H9 (cell line): ENCODE measurements at regions not wholly inside any gene's neighbourhood (a gene's known extent, or its start where the extent isn't known, plus 50 kb on each side); places are given as distances from the start of the nearest gene placed in this dataset.

Experiments
- DNase-seq: peaks from one replicate; pipeline ENCODE4 v3.0.0-alpha.2; 2017
- H2AFZ ChIP-seq: one replicate; pipeline ENCODE4 v1.6.1; 2013; ENCODE audit warnings: mild to moderate bottlenecking, low read length, control low read depth, moderate library complexity
- H2AK5ac ChIP-seq: 2 replicates; pipeline ENCODE4 v1.6.1; 2013; ENCODE audit warnings: low read length, control low read depth, mixed read lengths; ENCODE audit not compliant: insufficient read length
- H2BK120ac ChIP-seq: one replicate; pipeline ENCODE4 v1.6.1; 2013; ENCODE audit warnings: low read depth, mild to moderate bottlenecking, low read length, control low read depth, inconsistent platforms; ENCODE audit not compliant: poor library complexity, severe bottlenecking
- H2BK12ac ChIP-seq: 2 replicates; pipeline ENCODE4 v1.6.1; 2013; ENCODE audit warnings: low read length, control low read depth, mixed read lengths, low read depth; ENCODE audit not compliant: insufficient read length
- H2BK15ac ChIP-seq: 2 replicates; pipeline ENCODE4 v1.6.1; 2013; ENCODE audit warnings: low read depth, low read length, control low read depth
- H2BK20ac ChIP-seq: one replicate; pipeline ENCODE4 v1.6.1; 2013; ENCODE audit warnings: low read depth, mild to moderate bottlenecking, low read length, control low read depth, inconsistent platforms; ENCODE audit not compliant: poor library complexity, severe bottlenecking
- H2BK5ac ChIP-seq: 2 replicates; pipeline ENCODE4 v1.6.1; 2013; ENCODE audit warnings: low read length, control low read depth, mixed read lengths; ENCODE audit not compliant: insufficient read length
- H3K14ac ChIP-seq: 2 replicates; pipeline ENCODE4 v1.6.1; 2013; ENCODE audit warnings: low read length, control low read depth; ENCODE audit not compliant: insufficient read depth
- H3K18ac ChIP-seq: 2 replicates; pipeline ENCODE4 v1.6.1; 2013; ENCODE audit warnings: low read depth, mild to moderate bottlenecking, mixed read lengths, low read length, control low read depth; ENCODE audit not compliant: insufficient read length
- H3K23ac ChIP-seq: 2 replicates; pipeline ENCODE4 v1.6.1; 2013; ENCODE audit warnings: low read length, control low read depth, mixed read lengths, low read depth; ENCODE audit not compliant: insufficient read length
- H3K23me2 ChIP-seq: 2 replicates; pipeline ENCODE4 v1.6.1; 2013; ENCODE audit warnings: low read depth, mild to moderate bottlenecking, mixed read lengths, low read length, control low read depth; ENCODE audit not compliant: insufficient read length, poor library complexity, severe bottlenecking
- H3K27ac ChIP-seq: 2 replicates; pipeline ENCODE4 v1.5.1; 2013; ENCODE audit warnings: low read length, control low read depth, mixed read lengths, low read depth; ENCODE audit not compliant: insufficient read length
- H3K27me3 ChIP-seq: 2 replicates; pipeline ENCODE4 v1.6.1; 2013; ENCODE audit warnings: low read length, control low read depth, inconsistent platforms; ENCODE audit not compliant: insufficient read depth
- H3K4ac ChIP-seq: 2 replicates; pipeline ENCODE4 v1.6.1; 2013; ENCODE audit warnings: low read depth, mild to moderate bottlenecking, control low read depth, inconsistent platforms, low read length, moderate library complexity
- H3K4me1 ChIP-seq: 2 replicates; pipeline ENCODE4 v1.6.1; 2013; ENCODE audit warnings: low read length, control low read depth, inconsistent platforms; ENCODE audit not compliant: insufficient read depth
- H3K4me2 ChIP-seq: 2 replicates; pipeline ENCODE4 v1.6.1; 2013; ENCODE audit warnings: low read length, control low read depth, mixed read lengths; ENCODE audit not compliant: insufficient read length, insufficient read depth
- H3K56ac ChIP-seq: 2 replicates; pipeline ENCODE4 v1.6.1; 2013; ENCODE audit warnings: low read depth, mild to moderate bottlenecking, mixed read lengths, low read length, control low read depth; ENCODE audit not compliant: insufficient read length
- H3K79me1 ChIP-seq: 2 replicates; pipeline ENCODE4 v1.6.1; 2013; ENCODE audit warnings: low read depth, mild to moderate bottlenecking, moderate library complexity, low read length, control low read depth, inconsistent platforms; ENCODE audit not compliant: insufficient read depth, poor library complexity, severe bottlenecking
- H3K79me2 ChIP-seq: 2 replicates; pipeline ENCODE4 v1.6.1; 2013; ENCODE audit warnings: low read length, control low read depth, inconsistent platforms; ENCODE audit not compliant: insufficient read depth
- H3K9ac ChIP-seq: 2 replicates; pipeline ENCODE4 v1.6.1; 2013; ENCODE audit warnings: low read length, control low read depth, mixed read lengths; ENCODE audit not compliant: insufficient read length; ENCODE audit errors: extremely low read depth
- H3K9me3 ChIP-seq: one replicate; pipeline ENCODE4 v1.6.1; 2013; ENCODE audit warnings: low read depth, low read length, inconsistent platforms; ENCODE audit not compliant: control insufficient read depth
- H3T11ph ChIP-seq: one replicate; pipeline ENCODE4 v1.6.1; 2013; ENCODE audit warnings: mild to moderate bottlenecking, low read length, control low read depth, inconsistent platforms
- H4K20me1 ChIP-seq: one replicate; pipeline ENCODE4 v1.6.1; 2013; ENCODE audit not compliant: control insufficient read depth, insufficient read length, insufficient read depth
- H4K5ac ChIP-seq: 2 replicates; pipeline ENCODE4 v1.6.1; 2013; ENCODE audit warnings: low read depth, mild to moderate bottlenecking, mixed read lengths, low read length, control low read depth; ENCODE audit not compliant: insufficient read length
- H4K8ac ChIP-seq: replicated peaks from 2 replicates; pipeline ENCODE4 v1.6.1; 2013; ENCODE audit warnings: low read length, control low read depth, mixed read lengths, low read depth; ENCODE audit not compliant: insufficient read length
- H4K91ac ChIP-seq: 2 replicates; pipeline ENCODE4 v1.6.1; 2013; ENCODE audit warnings: low read depth, mild to moderate bottlenecking, moderate library complexity, mixed read lengths, low read length, control low read depth; ENCODE audit not compliant: insufficient read length
- H3K27ac Mint-ChIP-seq, 3 experiments: 2 replicates in 2 of 3; 3 replicates in 1 of 3; pipeline ENCODE4 v1.8.0; 2020 to 2021; ENCODE audit warnings: mixed read lengths in 3 of 3, mild to moderate bottlenecking in 1 of 3, moderate library complexity in 1 of 3
- H3K27me3 Mint-ChIP-seq: 2 replicates; pipeline ENCODE4 v1.8.0; 2021; ENCODE audit warnings: low read depth, mild to moderate bottlenecking, moderate library complexity, mixed read lengths
- H3K36me3 Mint-ChIP-seq, 3 experiments: 2 replicates in 2 of 3; 3 replicates in 1 of 3; pipeline ENCODE4 v1.8.0; 2020 to 2021; ENCODE audit warnings: low read depth in 3 of 3, mixed read lengths in 3 of 3; ENCODE audit not compliant: insufficient read depth in 1 of 3
- H3K4me1 Mint-ChIP-seq, 2 experiments: 2 replicates each; pipeline ENCODE4 v1.8.0; 2020; ENCODE audit warnings: mixed read lengths in 2 of 2
- H3K4me3 Mint-ChIP-seq, 2 experiments: 2 replicates in 1 of 2; 3 replicates in 1 of 2; pipeline ENCODE4 v1.8.0; 2020 to 2021; ENCODE audit warnings: mild to moderate bottlenecking in 2 of 2, mixed read lengths in 2 of 2, moderate library complexity in 1 of 2
- H3K9me3 Mint-ChIP-seq, 2 experiments: 2 replicates in 1 of 2; 3 replicates in 1 of 2; pipeline ENCODE4 v1.8.0; 2020; ENCODE audit warnings: mild to moderate bottlenecking in 2 of 2, mixed read lengths in 2 of 2, moderate library complexity in 1 of 2
- WGBS: extraction: QIAGEN DNeasy Blood & Tissue Kit; methylation state at CpG from one replicate; pipeline ENCODE4 v1.1.7; 2013; ENCODE audit warnings: missing lambda C conversion rate, low lambda C conversion rate, mixed read lengths; ENCODE audit not compliant: insufficient read length; ENCODE audit errors: extremely low coverage; 5-methylcytosine and 5-hydroxymethylcytosine counted together
- TF ChIP-seq, protein P1 (sequence below): fragments of 200-600 bp; sonication (generic); conservative IDR thresholded peaks from 3 replicates; pipeline ENCODE4 v1.8.0; 2021; ENCODE audit warnings: antibody characterized with exemption, mild to moderate bottlenecking

DNA sequence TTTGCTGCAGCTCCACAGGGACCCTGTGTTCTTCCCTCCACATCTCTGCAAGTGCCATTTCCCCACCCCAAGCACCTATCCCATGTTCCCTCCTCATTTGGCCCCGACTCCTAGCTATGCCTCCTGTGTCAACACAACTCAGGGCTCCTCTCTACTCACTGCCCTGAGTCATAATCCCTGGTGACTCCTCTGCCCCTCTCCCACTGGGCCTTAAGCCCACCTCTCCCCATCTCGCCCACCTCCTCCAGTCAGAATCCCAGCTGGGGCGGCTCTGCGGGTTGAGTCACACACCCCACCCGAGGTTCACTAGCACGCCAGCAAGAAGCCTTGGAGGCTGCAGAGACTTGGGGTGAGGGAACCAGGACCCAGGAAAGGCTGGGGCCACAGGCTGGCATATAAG lies 346.2 kb downstream of the FOXL1 start:
- Histone ChIP-seq H2AFZ (no peak overlapping the region), H3K27ac (no peak overlapping the region), H4K8ac (no peak overlapping the region), H2AK5ac (no peak overlapping the region), H3T11ph (no peak overlapping the region), H3K4me2 (no peak overlapping the region), H3K18ac (no peak overlapping the region), H3K27me3 (no peaks in the 10 kb centered on the region), H4K20me1 (no peaks in the 10 kb centered on the region), H2BK12ac (no peak overlapping the region), H4K5ac (no peak overlapping the region), H3K4ac (no peak overlapping the region), H2BK20ac (no peak overlapping the region), H3K14ac (no peak overlapping the region; the same call in 1 of the 2 replicates), H3K23ac (no peak overlapping the region), H3K4me1 (no peaks in the 10 kb centered on the region), H3K79me2 (no peaks in the 10 kb centered on the region), H2BK120ac (no peak overlapping the region), H3K9ac (no peak overlapping the region), H3K23me2 (no peaks in the 10 kb centered on the region), H2BK15ac (no peak overlapping the region), H4K91ac (no peak overlapping the region), H3K9me3 (peaks cover 9% of the 10 kb centered on the region), H3K79me1 (no peaks in the 10 kb centered on the region), H2BK5ac (no peak overlapping the region), H3K56ac (no peak overlapping the region)
- WGBS: no CpG with 5 or more reads among the region's 6 CpGs
- peaks cover 11 to 13% of the 10 kb centered on the region in 2 experiments for H3K4me1 Mint-ChIP-seq
- H3K4me3 Mint-ChIP-seq: no peak overlapping the region
- H3K27me3 Mint-ChIP-seq: peaks cover 3% of the 10 kb centered on the region
- no peak for DNase-seq
- TF ChIP-seq, protein P1, sequence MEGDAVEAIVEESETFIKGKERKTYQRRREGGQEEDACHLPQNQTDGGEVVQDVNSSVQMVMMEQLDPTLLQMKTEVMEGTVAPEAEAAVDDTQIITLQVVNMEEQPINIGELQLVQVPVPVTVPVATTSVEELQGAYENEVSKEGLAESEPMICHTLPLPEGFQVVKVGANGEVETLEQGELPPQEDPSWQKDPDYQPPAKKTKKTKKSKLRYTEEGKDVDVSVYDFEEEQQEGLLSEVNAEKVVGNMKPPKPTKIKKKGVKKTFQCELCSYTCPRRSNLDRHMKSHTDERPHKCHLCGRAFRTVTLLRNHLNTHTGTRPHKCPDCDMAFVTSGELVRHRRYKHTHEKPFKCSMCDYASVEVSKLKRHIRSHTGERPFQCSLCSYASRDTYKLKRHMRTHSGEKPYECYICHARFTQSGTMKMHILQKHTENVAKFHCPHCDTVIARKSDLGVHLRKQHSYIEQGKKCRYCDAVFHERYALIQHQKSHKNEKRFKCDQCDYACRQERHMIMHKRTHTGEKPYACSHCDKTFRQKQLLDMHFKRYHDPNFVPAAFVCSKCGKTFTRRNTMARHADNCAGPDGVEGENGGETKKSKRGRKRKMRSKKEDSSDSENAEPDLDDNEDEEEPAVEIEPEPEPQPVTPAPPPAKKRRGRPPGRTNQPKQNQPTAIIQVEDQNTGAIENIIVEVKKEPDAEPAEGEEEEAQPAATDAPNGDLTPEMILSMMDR: no peak
- H3K36me3 Mint-ChIP-seq: peaks cover 2 to 9% (median 3%) of the 10 kb centered on the region in 3 experiments; a peak in 5 of 7 replicates
- H3K27ac Mint-ChIP-seq: peak overlapping the region in 1 of 3 experiments; percentile 34; a peak in 1 of 7 replicates
- peaks cover 13 to 17% of the 10 kb centered on the region in 2 experiments; a peak in 4 of 5 replicates for H3K9me3 Mint-ChIP-seq
